H9 (cell line): ENCODE measurements at regions not wholly inside any gene's neighbourhood (a gene's known extent, or its start where the extent isn't known, plus 50 kb on each side); places are given as distances from the start of the nearest gene placed in this dataset.

Source experiments
- DNase-seq: peaks from one replicate; pipeline ENCODE4 v3.0.0-alpha.2; 2017
- H2AFZ ChIP-seq: one replicate; pipeline ENCODE4 v1.6.1; 2013; ENCODE audit warnings: mild to moderate bottlenecking, low read length, control low read depth, moderate library complexity
- H2AK5ac ChIP-seq: 2 replicates; pipeline ENCODE4 v1.6.1; 2013; ENCODE audit warnings: low read length, control low read depth, mixed read lengths; ENCODE audit not compliant: insufficient read length
- H2BK120ac ChIP-seq: one replicate; pipeline ENCODE4 v1.6.1; 2013; ENCODE audit warnings: low read depth, mild to moderate bottlenecking, low read length, control low read depth, inconsistent platforms; ENCODE audit not compliant: poor library complexity, severe bottlenecking
- H2BK12ac ChIP-seq: 2 replicates; pipeline ENCODE4 v1.6.1; 2013; ENCODE audit warnings: low read length, control low read depth, mixed read lengths, low read depth; ENCODE audit not compliant: insufficient read length
- H2BK15ac ChIP-seq: 2 replicates; pipeline ENCODE4 v1.6.1; 2013; ENCODE audit warnings: low read depth, low read length, control low read depth
- H2BK20ac ChIP-seq: one replicate; pipeline ENCODE4 v1.6.1; 2013; ENCODE audit warnings: low read depth, mild to moderate bottlenecking, low read length, control low read depth, inconsistent platforms; ENCODE audit not compliant: poor library complexity, severe bottlenecking
- H2BK5ac ChIP-seq: 2 replicates; pipeline ENCODE4 v1.6.1; 2013; ENCODE audit warnings: low read length, control low read depth, mixed read lengths; ENCODE audit not compliant: insufficient read length
- H3K14ac ChIP-seq: 2 replicates; pipeline ENCODE4 v1.6.1; 2013; ENCODE audit warnings: low read length, control low read depth; ENCODE audit not compliant: insufficient read depth
- H3K18ac ChIP-seq: 2 replicates; pipeline ENCODE4 v1.6.1; 2013; ENCODE audit warnings: low read depth, mild to moderate bottlenecking, mixed read lengths, low read length, control low read depth; ENCODE audit not compliant: insufficient read length
- H3K23ac ChIP-seq: 2 replicates; pipeline ENCODE4 v1.6.1; 2013; ENCODE audit warnings: low read length, control low read depth, mixed read lengths, low read depth; ENCODE audit not compliant: insufficient read length
- H3K23me2 ChIP-seq: 2 replicates; pipeline ENCODE4 v1.6.1; 2013; ENCODE audit warnings: low read depth, mild to moderate bottlenecking, mixed read lengths, low read length, control low read depth; ENCODE audit not compliant: insufficient read length, poor library complexity, severe bottlenecking
- H3K27ac ChIP-seq: 2 replicates; pipeline ENCODE4 v1.5.1; 2013; ENCODE audit warnings: low read length, control low read depth, mixed read lengths, low read depth; ENCODE audit not compliant: insufficient read length
- H3K27me3 ChIP-seq: 2 replicates; pipeline ENCODE4 v1.6.1; 2013; ENCODE audit warnings: low read length, control low read depth, inconsistent platforms; ENCODE audit not compliant: insufficient read depth
- H3K4ac ChIP-seq: 2 replicates; pipeline ENCODE4 v1.6.1; 2013; ENCODE audit warnings: low read depth, mild to moderate bottlenecking, control low read depth, inconsistent platforms, low read length, moderate library complexity
- H3K4me1 ChIP-seq: 2 replicates; pipeline ENCODE4 v1.6.1; 2013; ENCODE audit warnings: low read length, control low read depth, inconsistent platforms; ENCODE audit not compliant: insufficient read depth
- H3K4me2 ChIP-seq: 2 replicates; pipeline ENCODE4 v1.6.1; 2013; ENCODE audit warnings: low read length, control low read depth, mixed read lengths; ENCODE audit not compliant: insufficient read length, insufficient read depth
- H3K56ac ChIP-seq: 2 replicates; pipeline ENCODE4 v1.6.1; 2013; ENCODE audit warnings: low read depth, mild to moderate bottlenecking, mixed read lengths, low read length, control low read depth; ENCODE audit not compliant: insufficient read length
- H3K79me1 ChIP-seq: 2 replicates; pipeline ENCODE4 v1.6.1; 2013; ENCODE audit warnings: low read depth, mild to moderate bottlenecking, moderate library complexity, low read length, control low read depth, inconsistent platforms; ENCODE audit not compliant: insufficient read depth, poor library complexity, severe bottlenecking
- H3K79me2 ChIP-seq: 2 replicates; pipeline ENCODE4 v1.6.1; 2013; ENCODE audit warnings: low read length, control low read depth, inconsistent platforms; ENCODE audit not compliant: insufficient read depth
- H3K9ac ChIP-seq: 2 replicates; pipeline ENCODE4 v1.6.1; 2013; ENCODE audit warnings: low read length, control low read depth, mixed read lengths; ENCODE audit not compliant: insufficient read length; ENCODE audit errors: extremely low read depth
- H3K9me3 ChIP-seq: one replicate; pipeline ENCODE4 v1.6.1; 2013; ENCODE audit warnings: low read depth, low read length, inconsistent platforms; ENCODE audit not compliant: control insufficient read depth
- H3T11ph ChIP-seq: one replicate; pipeline ENCODE4 v1.6.1; 2013; ENCODE audit warnings: mild to moderate bottlenecking, low read length, control low read depth, inconsistent platforms
- H4K20me1 ChIP-seq: one replicate; pipeline ENCODE4 v1.6.1; 2013; ENCODE audit not compliant: control insufficient read depth, insufficient read length, insufficient read depth
- H4K5ac ChIP-seq: 2 replicates; pipeline ENCODE4 v1.6.1; 2013; ENCODE audit warnings: low read depth, mild to moderate bottlenecking, mixed read lengths, low read length, control low read depth; ENCODE audit not compliant: insufficient read length
- H4K8ac ChIP-seq: replicated peaks from 2 replicates; pipeline ENCODE4 v1.6.1; 2013; ENCODE audit warnings: low read length, control low read depth, mixed read lengths, low read depth; ENCODE audit not compliant: insufficient read length
- H4K91ac ChIP-seq: 2 replicates; pipeline ENCODE4 v1.6.1; 2013; ENCODE audit warnings: low read depth, mild to moderate bottlenecking, moderate library complexity, mixed read lengths, low read length, control low read depth; ENCODE audit not compliant: insufficient read length
- H3K27ac Mint-ChIP-seq, 3 experiments: 2 replicates in 2 of 3; 3 replicates in 1 of 3; pipeline ENCODE4 v1.8.0; 2020 to 2021; ENCODE audit warnings: mixed read lengths in 3 of 3, mild to moderate bottlenecking in 1 of 3, moderate library complexity in 1 of 3
- H3K27me3 Mint-ChIP-seq: 2 replicates; pipeline ENCODE4 v1.8.0; 2021; ENCODE audit warnings: low read depth, mild to moderate bottlenecking, moderate library complexity, mixed read lengths
- H3K36me3 Mint-ChIP-seq, 3 experiments: 2 replicates in 2 of 3; 3 replicates in 1 of 3; pipeline ENCODE4 v1.8.0; 2020 to 2021; ENCODE audit warnings: low read depth in 3 of 3, mixed read lengths in 3 of 3; ENCODE audit not compliant: insufficient read depth in 1 of 3
- H3K4me1 Mint-ChIP-seq, 2 experiments: 2 replicates each; pipeline ENCODE4 v1.8.0; 2020; ENCODE audit warnings: mixed read lengths in 2 of 2
- H3K4me3 Mint-ChIP-seq, 2 experiments: 2 replicates in 1 of 2; 3 replicates in 1 of 2; pipeline ENCODE4 v1.8.0; 2020 to 2021; ENCODE audit warnings: mild to moderate bottlenecking in 2 of 2, mixed read lengths in 2 of 2, moderate library complexity in 1 of 2
- H3K9me3 Mint-ChIP-seq, 2 experiments: 2 replicates in 1 of 2; 3 replicates in 1 of 2; pipeline ENCODE4 v1.8.0; 2020; ENCODE audit warnings: mild to moderate bottlenecking in 2 of 2, mixed read lengths in 2 of 2, moderate library complexity in 1 of 2
- WGBS: extraction: QIAGEN DNeasy Blood & Tissue Kit; methylation state at CpG from one replicate; pipeline ENCODE4 v1.1.7; 2013; ENCODE audit warnings: missing lambda C conversion rate, low lambda C conversion rate, mixed read lengths; ENCODE audit not compliant: insufficient read length; ENCODE audit errors: extremely low coverage; 5-methylcytosine and 5-hydroxymethylcytosine counted together
- TF ChIP-seq, protein P1 (sequence below): fragments of 200-600 bp; sonication (generic); conservative IDR thresholded peaks from 3 replicates; pipeline ENCODE4 v1.8.0; 2021; ENCODE audit warnings: antibody characterized with exemption, mild to moderate bottlenecking

DNA sequence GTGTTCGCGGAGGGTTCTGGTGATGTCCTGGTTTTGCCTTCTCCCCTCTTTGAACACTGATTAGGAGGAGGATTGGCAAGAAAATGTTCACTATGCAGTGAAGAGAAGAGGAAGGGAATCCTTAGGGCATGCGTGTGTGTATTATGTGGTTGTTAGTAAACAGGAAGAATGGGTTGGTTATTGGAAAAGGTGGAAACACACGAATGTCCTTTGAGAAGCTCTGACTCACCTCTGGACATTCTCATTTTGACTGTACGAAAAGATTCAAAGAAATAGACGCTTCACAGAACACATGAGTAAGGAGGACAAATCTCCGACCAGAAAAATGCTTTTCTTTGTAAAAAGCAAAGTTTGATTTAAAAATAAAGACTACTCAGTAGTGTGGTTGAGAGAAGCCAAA, 188.8 kb upstream of the PRICKLE2 start:
- DNase-seq = no peak
- no peak overlapping the region for H2BK5ac ChIP-seq
- no peak overlapping the region for H3K4me2 ChIP-seq
- H3T11ph ChIP-seq = no peak overlapping the region
- H2BK12ac ChIP-seq = no peak overlapping the region
- no peaks in the 10 kb centered on the region for H4K20me1 ChIP-seq
- 100% methylated on average over 1 of the region's 7 CpGs for WGBS
- H3K4me1 ChIP-seq = no peaks in the 10 kb centered on the region
- no peak overlapping the region for H3K4ac ChIP-seq
- H3K23me2 ChIP-seq = no peaks in the 10 kb centered on the region
- no peak overlapping the region for H4K91ac ChIP-seq
- TF ChIP-seq, protein P1, sequence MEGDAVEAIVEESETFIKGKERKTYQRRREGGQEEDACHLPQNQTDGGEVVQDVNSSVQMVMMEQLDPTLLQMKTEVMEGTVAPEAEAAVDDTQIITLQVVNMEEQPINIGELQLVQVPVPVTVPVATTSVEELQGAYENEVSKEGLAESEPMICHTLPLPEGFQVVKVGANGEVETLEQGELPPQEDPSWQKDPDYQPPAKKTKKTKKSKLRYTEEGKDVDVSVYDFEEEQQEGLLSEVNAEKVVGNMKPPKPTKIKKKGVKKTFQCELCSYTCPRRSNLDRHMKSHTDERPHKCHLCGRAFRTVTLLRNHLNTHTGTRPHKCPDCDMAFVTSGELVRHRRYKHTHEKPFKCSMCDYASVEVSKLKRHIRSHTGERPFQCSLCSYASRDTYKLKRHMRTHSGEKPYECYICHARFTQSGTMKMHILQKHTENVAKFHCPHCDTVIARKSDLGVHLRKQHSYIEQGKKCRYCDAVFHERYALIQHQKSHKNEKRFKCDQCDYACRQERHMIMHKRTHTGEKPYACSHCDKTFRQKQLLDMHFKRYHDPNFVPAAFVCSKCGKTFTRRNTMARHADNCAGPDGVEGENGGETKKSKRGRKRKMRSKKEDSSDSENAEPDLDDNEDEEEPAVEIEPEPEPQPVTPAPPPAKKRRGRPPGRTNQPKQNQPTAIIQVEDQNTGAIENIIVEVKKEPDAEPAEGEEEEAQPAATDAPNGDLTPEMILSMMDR = no peak
- no peaks in the 10 kb centered on the region for H3K27me3 ChIP-seq
- H3K79me2 ChIP-seq = no peaks in the 10 kb centered on the region
- no peak overlapping the region for H2BK120ac ChIP-seq
- H2BK20ac ChIP-seq = no peak overlapping the region
- H3K4me1 Mint-ChIP-seq = peaks cover 10 to 19% of the 10 kb centered on the region in 2 experiments
- H3K18ac ChIP-seq = no peak overlapping the region
- H3K27me3 Mint-ChIP-seq = no peaks in the 10 kb centered on the region; the same call in 1 of the 2 replicates
- no peak overlapping the region for H4K8ac ChIP-seq
- H3K14ac ChIP-seq = no peak overlapping the region
- H3K9ac ChIP-seq = no peak overlapping the region
- H3K56ac ChIP-seq = no peak overlapping the region
- no peak overlapping the region for H2AFZ ChIP-seq
- no peak overlapping the region for H3K27ac Mint-ChIP-seq
- H3K36me3 Mint-ChIP-seq = no peaks in the 10 kb centered on the region
- H3K9me3 ChIP-seq = no peaks in the 10 kb centered on the region
- no peak overlapping the region for H2AK5ac ChIP-seq
- H3K27ac ChIP-seq = no peak overlapping the region
- no peaks in the 10 kb centered on the region for H3K79me1 ChIP-seq
- H3K9me3 Mint-ChIP-seq = no peaks in the 10 kb centered on the region
- H3K4me3 Mint-ChIP-seq = no peak overlapping the region
- no peak overlapping the region for H4K5ac ChIP-seq
- H2BK15ac ChIP-seq = no peak overlapping the region
- no peak overlapping the region for H3K23ac ChIP-seq
